GM12892 (cell line): ENCODE measurements at regions not wholly inside any gene's neighbourhood (a gene's known extent, or its start where the extent isn't known, plus 50 kb on each side); places are given as distances from the start of the nearest gene placed in this dataset.

Source experiments
- POLR2A ChIP-seq: IDR thresholded peaks from 2 replicates; pipeline ENCODE4 v1.6.1; 2011; ENCODE audit warnings: low read depth, low read length, control low read depth
- POLR2AphosphoS5 ChIP-seq: IDR thresholded peaks from 2 replicates; pipeline ENCODE4 v1.6.1; 2011; ENCODE audit warnings: low read depth, low read length, control low read depth

- TF ChIP-seq POLR2A (no peak), POLR2AphosphoS5 (no peak)
These were observed 72.8 kb downstream of the CAMK2N1 start for GRCh38 chr1:20413136-20413775.
